ENCODE measurements at regions not wholly inside any gene's neighbourhood (a gene's known extent, or its start where the extent isn't known, plus 50 kb on each side); places are given as distances from the start of the nearest gene placed in this dataset.
A peak's percentile ranks its signal among the peaks of the same experiment; 100 is the strongest.
"Not testable (repeated sequence)": the region's sequence is repeated elsewhere in the genome, so short reads cannot be mapped to it uniquely, and the experiment has no call there.

- Histone ChIP-seq H3K4me1 (no peaks in the 10 kb centered on the region), H3K27me3 (no peaks in the 10 kb centered on the region), H3K4me3 (no peak overlapping the region), H3K9me3 (peaks cover 0 to 7% of the 10 kb centered on the region in 2 donors), H3K27ac (no peak overlapping the region), H3K36me3 (no peaks in the 10 kb centered on the region)
- DNase-seq (ENCODE audit: low spot score in 2 of 2), result no peak
- intact Hi-C loops (cut with DNase I; ENCODE audit: low total_unique reads), result no loop called here
- TF ChIP-seq POLR2AphosphoS5 (IDR thresholded peaks at IDR 0.05) (no peak), CTCF (IDR thresholded peaks at IDR 0.05) (no peak), POLR2A (IDR thresholded peaks at IDR 0.05) (no peak)
Observed at GRCh38 chr14:45641541-45641940, 388.5 kb upstream of the MIS18BP1 start.

GRCh38 chr14:45634651-45635441 is 381.8 kb upstream of the MIS18BP1 start:
- Histone ChIP-seq H3K9me3 (peaks cover 0 to 14% of the 10 kb centered on the region in 2 donors), H3K27ac (peak overlapping the region; percentile 77 to 79)
- intact Hi-C loops (cut with DNase I; ENCODE audit: low total_unique reads); H3K36me3 ChIP-seq; H3K4me1 ChIP-seq; H3K27me3 ChIP-seq; H3K4me3 ChIP-seq; DNase-seq (ENCODE audit: low spot score in 2 of 2): not testable (repeated sequence)

DNA sequence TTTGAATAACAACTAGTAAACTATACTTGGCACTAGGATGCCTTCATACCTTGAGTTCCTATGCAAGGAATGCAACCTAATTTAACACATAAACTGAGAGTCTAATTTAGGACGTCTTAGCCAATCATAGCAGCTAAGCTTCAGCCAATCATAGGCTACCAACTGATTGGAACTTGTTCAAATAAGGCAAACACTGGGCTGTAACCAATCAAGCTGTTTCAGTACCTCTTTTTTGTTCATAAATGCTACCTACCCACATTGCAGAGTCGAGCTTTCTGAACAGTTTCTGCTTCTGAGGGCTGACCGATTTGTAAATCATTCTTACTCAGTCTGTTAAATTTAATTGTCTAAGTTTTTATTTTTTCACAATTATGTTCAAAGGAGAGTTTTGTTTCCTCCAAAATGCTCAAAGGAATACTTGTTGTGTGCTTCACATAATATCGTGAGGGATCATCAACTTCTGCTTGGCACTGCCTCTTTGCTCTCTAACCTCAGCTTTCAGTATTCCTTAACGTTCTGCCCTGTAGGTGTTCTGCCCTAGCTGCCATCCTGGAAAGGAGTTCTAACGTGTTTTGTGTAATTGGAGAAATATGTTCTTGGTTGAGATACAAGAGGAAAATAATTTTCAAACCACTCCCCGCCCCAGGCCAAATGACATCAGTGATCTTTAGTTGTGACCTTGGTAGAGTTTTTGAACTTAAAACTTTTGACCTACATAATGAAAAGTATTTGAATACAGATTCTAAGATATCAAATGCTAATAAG is 380.4 kb upstream of the MIS18BP1 start:
- intact Hi-C loops (cut with DNase I; ENCODE audit: low total_unique reads), result no loop called here
- peak in 1 of 2 donors; percentile 77 for DNase-seq (ENCODE audit: low spot score in 2 of 2)
- TF ChIP-seq CTCF (IDR thresholded peaks at IDR 0.05), result no peak
- peak in 1 of 3 donors; percentile 25 for TF ChIP-seq POLR2AphosphoS5 (IDR thresholded peaks at IDR 0.05)
- peaks cover 0 to 7% of the 10 kb centered on the region in 2 donors for H3K9me3 ChIP-seq
- peak overlapping the region in 1 of 3 donors; percentile 23 for H3K4me3 ChIP-seq
- H3K36me3 ChIP-seq, result no peaks in the 10 kb centered on the region
- H3K27me3 ChIP-seq, result no peaks in the 10 kb centered on the region
- H3K27ac ChIP-seq, result peak overlapping the region; percentile 77 to 79
- H3K4me1 ChIP-seq, result no peaks in the 10 kb centered on the region

- Histone ChIP-seq H3K27me3 (no peaks in the 10 kb centered on the region), H3K9me3 (no peaks in the 10 kb centered on the region), H3K27ac (no peak overlapping the region), H3K4me1 (no peaks in the 10 kb centered on the region), H3K36me3 (no peaks in the 10 kb centered on the region), H3K4me3 (no peak overlapping the region)
- DNase-seq (ENCODE audit: low spot score in 2 of 2), result no peak
- intact Hi-C loops (cut with DNase I; ENCODE audit: low total_unique reads), result no loop called here
- TF ChIP-seq CTCF (IDR thresholded peaks at IDR 0.05), result no peak
Observed at GRCh38 chr14:45621731-45622130, 368.7 kb upstream of the MIS18BP1 start.

- Histone ChIP-seq H3K9me3 (no peaks in the 10 kb centered on the region), H3K4me1 (no peaks in the 10 kb centered on the region), H3K36me3 (no peaks in the 10 kb centered on the region), H3K27me3 (no peaks in the 10 kb centered on the region), H3K4me3 (no peak overlapping the region), H3K27ac (no peak overlapping the region)
- TF ChIP-seq POLR2A (IDR thresholded peaks at IDR 0.05) (no peak), POLR2AphosphoS5 (IDR thresholded peaks at IDR 0.05) (no peak), CTCF (IDR thresholded peaks at IDR 0.05) (no peak)
- no peak for DNase-seq (ENCODE audit: low spot score in 2 of 2)
- intact Hi-C loops (cut with DNase I; ENCODE audit: low total_unique reads), result no loop called here
Observed at GRCh38 chr14:45619831-45620230, 366.8 kb upstream of the MIS18BP1 start.
